Stimulated activated naive CD8-positive, alpha-beta T cell treated with anti-CD3 and anti-CD28 coated beads, Interleukin-15, Interleukin-2, amounts not matched to agents 100 U/mL and 50 U/mL, for 24 hours (primary cell): ENCODE measurements at regions not wholly inside any gene's neighbourhood (a gene's known extent, or its start where the extent isn't known, plus 50 kb on each side); places are given as distances from the start of the nearest gene placed in this dataset.
A peak's percentile ranks its signal among the peaks of the same experiment; 100 is the strongest.
"Not testable (repeated sequence)": the region's sequence is repeated elsewhere in the genome, so short reads cannot be mapped to it uniquely, and the experiment has no call there.

Experiments used
- ATAC-seq: fragments of 150-1000 bp; cut with Tn5 transposase; one replicate; pipeline ENCODE4 v1.10.0; 2021
- DNase-seq: peaks from one replicate; pipeline ENCODE4 v3.0.0; 2021

DNA sequence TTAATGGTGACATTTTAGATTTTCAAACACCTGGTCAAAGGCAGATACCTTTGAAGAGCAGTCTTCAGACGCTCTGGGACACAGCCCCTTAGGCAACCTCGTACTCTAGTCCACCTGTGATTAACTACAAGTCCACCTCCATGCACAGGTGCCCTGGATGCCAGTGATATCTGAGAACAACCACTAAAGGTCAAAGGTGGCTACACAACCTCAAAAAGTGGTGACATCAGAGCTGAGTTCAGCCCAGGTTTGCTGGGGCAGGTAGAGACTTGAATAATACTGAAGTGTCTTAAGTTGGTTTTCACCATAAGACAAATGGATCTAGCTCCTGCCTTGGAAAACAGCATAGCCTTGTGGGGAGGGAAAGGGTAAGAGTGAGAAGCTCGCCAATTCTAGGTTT is 143.4 kb upstream of the ADO start:
- no peak for DNase-seq

DNA sequence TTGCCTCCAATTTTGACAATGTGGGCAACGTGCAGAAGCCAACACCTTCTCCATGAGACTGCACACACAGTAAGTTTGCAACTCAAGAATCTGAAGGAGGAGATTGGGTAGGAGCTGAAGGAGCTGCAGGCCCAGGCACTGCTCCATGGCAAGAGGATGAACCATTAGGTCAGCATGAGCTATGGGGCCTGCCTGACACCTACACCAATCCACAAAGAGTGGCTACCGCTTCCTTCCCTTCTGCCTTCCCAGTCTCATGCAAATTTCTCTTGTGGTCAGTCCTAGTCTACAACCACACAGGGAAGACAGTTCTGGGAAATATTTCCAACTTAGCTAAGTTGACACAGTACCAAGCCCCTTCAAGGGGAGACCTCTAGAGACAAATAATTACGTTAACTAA is 142.0 kb upstream of the ADO start:
- no peak for ATAC-seq
- no peak for DNase-seq

More for the DNA sequence above, 143.4 kb upstream of the ADO start:
- ATAC-seq, result no peak

DNA sequence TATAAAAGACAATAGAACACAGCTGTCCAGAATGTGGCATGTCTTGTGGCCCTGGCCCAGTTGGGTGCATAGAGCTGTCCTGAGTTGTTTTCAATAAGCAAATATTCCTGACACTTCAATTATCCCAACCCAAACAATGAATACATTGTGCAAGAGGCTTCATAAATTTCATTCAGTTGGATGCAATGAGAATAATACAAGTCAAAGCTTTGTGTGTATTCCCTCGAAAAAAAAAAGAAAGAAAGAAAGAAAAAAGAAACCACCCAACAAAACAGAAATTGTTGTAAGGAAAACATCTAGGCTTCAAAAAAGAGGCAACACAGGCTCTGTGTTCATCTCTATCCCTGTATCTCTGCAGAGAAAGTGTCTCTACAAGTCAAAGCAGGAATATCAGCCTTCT is 138.7 kb upstream of the ADO start:
- no peak for ATAC-seq
- no peak for DNase-seq

DNA sequence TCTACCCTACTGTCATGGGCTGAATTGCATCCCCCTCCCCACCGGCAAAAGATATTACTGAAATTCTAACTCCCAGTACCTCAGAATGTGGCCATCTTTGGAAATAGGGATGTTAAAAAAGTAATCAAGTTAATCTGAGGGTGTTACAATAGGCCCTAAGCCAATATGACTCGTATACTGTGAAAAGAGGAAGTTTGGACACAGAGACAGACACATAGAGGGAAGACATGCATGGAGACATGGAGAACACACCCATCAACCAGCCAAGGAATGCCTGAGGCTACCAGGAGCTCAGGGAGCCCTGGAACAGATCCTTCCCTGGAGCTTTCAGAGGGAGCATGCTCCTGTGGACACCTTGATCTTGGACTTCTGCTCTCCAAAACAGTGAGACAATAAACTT is 138.2 kb upstream of the ADO start:
- ATAC-seq, result no peak

DNA sequence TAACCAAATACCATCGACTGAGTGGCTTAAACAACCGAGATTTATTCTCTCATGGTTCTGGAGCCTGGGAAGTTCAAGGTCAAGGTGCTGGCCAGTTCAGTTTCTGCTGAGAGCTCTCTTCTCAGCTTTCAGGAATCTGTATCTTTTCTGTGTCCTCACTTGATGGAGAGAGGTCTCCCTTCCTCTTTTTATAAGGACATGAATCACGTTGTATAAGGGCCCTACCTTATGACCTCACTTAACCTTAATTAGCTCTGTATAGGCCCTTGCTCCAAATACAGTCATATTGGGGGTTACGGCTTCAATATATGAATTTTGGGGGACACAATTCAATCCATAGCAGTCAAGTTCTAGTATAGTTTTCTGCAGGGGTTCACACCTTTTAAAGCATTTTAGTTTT is 135.2 kb upstream of the ADO start:
- DNase-seq, result no peak
- no peak for ATAC-seq

More for the DNA sequence above, 138.2 kb upstream of the ADO start:
- no peak for DNase-seq

DNA sequence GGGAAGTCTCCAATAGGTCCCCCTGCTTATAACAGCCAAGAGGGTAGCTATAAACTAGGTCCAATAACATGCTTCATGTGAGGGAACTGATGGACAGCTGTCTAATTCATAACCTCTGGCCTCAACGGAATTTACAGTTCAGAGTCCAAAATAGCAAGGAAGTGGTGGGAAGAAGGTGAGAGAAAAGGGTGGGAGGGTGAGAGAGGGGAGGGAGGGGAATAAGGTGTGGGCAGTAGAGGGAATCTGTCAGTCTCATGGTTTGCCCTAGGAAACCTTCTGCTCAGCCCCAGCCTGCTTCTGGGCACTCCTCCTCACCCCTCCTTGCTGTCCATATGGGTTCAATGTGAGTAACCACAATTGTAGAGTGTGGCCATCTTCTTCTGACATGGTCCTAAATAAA is 133.4 kb upstream of the ADO start:
- no peak for DNase-seq
- no peak for ATAC-seq

DNA sequence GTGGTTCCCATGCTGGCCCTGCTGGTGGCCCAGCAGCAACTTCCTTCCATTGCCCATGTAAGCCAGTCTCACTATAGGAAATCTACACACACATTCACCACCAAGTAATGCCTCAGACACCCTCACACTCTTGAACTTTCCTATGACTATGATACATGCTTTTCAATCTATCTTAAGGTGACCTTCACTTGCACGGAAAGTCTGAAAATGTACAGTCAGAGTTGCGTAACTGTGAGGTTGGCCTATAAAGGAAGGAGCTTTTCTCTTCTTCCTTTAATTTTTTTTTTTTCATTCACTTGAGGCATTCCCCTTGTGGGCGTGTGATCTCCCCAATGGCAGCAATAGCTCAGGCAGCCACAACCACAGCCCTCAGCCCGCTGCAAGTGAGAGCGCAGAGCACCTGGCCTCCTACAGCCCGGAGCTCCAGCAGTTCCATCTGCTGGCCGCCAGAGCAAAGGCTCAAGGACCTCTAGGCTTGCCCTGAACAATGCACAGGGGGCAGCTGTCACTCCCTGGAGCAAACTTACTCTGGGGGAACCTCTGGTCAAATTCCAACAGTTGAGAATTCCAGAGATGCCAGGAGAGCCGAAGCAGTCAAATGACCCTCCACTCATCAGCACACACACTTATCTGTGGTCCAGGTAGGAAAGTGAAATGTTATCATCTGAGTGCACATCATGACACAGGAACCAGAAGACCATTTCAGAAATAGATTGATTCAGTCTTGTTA is 123.1 kb upstream of the ADO start:
- ATAC-seq (peak; percentile 97), DNase-seq (peak; percentile 85)

DNA sequence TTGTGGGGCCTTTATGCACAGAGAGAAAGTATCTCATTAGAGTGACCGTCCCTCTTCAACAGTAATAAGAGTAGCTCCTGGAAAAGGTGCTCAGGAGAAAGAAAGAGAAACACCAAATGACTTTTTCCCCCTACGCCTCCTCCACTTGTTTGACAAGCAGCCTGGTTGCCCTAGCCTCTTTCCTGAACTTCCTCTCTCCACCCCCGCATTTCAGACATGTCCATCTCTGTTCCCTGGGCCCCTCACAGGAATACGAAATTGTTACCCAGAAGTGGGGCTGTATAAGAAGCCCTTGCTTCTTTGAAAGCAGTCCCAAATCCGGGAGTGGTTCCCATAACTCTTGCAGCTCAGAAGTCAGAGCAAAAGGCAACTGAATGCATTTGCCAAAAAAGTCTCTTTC is 119.6 kb upstream of the ADO start:
- ATAC-seq, result no peak
- DNase-seq, result no peak

DNA sequence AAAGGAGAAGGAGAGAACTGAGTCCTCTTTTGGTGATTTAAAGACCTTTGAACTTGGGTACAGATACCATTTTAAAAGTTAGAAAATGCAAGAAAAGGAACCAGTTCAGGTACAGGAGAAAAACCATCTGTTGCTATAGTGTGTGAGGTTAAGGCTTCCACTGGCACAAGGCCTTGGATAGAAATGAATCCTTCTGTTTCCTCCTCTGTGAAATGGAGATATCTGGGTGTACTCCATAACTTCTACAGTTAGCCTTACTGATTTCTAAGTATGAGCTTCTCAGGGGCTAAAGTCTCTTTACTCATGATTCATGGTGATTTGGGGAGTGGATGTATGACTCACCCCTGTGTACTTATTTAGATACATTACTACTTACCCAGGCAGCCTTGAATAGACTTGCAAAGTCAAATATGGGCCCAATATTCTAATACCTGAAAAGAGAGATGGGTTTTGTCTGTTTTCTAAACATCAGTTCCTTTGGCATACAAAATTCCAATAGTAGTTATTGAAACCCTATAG is 117.2 kb upstream of the ADO start:
- DNase-seq, result no peak

DNA sequence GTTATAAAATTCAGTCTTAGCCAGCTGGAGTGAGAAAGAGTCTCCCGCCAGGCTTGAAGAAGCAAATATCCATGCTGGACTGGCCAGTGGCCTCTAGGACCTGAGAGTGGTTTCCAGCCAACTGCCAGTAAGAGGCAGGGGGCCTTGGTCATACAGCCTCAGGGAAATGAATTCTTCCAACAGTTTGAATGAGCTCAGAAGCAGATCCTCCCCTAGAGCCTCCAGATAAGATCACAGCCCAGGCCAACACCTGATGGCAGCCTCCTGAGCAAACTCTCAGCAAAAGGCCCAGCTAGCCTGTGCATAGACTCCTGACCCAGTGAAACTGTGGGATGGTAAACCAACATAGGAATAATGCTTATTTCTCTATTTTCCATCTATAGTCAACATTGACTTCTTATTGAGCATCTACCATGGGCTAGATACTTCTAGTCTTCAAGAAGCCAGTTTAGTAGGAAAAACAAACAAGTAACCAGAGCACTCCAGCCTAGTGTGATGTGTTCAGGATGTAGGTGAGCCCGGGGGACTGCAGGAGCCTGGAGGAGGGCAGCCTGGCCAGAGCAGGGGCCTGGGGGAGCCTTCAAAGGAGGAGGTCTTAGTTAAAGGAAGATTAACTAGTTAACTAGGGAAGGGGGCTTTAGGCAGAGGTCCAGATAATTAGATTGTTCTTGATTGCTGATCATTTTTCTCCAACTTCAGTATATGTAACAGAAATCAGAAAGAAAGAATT is 115.4 kb upstream of the ADO start:
- DNase-seq (no peak), ATAC-seq (no peak)

More for the DNA sequence above, 117.2 kb upstream of the ADO start:
- ATAC-seq, result no peak

DNA sequence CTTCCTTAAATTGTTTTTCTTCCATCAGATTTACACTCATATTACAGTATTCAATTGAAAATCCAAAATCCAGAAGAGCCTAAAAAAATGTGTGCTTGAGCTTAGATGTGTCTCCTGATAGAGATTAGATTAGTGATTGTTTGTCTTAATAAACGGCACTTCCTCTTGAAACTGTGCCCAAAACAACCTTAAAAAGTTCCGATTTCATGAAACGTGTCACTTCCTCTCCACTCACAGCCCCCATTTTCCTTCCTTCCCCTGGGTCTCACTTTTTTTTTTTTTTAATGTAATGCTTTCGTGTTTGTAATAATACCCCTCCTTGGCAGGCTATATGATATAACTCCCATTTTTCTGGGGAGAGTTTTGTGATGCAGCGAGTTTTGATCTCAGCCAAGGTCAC is 114.8 kb upstream of the ADO start:
- ATAC-seq, result no peak

DNA sequence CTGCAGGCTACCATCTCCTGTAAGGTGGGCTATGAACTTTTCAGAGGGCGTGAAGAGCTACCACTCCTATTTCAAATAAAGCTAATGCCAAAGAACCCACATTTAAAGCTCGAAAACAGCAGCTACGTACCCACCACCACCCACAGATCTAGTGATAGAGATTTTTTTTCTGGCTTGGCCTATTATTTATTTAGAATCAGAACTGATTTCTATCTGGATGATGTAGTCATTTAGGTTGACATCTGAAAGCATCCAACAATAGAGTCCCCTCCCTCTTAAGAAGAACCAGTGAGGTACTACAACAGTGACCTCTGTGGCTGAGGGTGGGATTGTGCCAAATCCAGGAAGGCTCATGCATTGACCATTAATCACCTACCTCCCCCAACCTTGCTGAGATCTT is 113.8 kb upstream of the ADO start:
- DNase-seq, result no peak
- no peak for ATAC-seq

More for the DNA sequence above, 114.8 kb upstream of the ADO start:
- no peak for DNase-seq

DNA sequence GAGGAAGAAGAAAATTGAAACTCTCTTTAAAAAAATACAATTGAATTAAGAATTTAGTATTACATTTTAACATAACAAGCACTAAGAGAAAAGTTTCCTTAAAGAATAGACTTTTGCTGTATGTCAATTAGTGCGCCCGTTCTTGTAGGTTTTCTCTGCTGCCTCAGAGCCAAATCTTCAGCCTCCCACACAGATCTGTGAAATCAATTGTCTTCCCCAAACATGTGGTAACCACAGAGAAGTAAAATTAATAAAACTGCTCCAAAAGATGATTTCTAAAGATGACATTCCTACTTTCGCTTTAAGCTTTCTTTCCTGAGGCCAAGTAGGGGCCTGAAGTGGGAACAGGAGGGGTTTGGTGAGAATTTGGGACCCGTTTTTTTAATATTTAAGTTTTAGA is 113.2 kb upstream of the ADO start:
- no peak for DNase-seq
- no peak for ATAC-seq

DNA sequence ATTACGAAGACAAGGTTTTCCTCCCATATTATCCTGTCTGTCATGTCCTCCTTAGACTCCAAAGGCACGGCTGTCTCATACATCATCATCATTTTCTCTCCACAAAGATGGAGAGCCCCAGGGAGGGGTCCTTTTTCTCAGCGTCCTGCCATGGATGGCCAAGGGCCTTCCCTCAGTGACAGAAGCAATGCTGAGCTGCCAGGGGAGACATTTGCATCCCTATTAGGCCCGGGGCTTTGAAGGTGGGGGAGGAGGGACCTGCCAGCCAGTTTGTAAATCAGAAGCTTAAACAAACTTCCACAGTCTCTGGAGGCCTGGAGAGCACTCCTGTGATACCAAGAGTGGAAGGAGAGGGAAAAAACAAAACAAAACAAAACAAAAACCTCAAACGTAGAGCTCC is 112.4 kb upstream of the ADO start:
- ATAC-seq, result no peak
- no peak for DNase-seq

DNA sequence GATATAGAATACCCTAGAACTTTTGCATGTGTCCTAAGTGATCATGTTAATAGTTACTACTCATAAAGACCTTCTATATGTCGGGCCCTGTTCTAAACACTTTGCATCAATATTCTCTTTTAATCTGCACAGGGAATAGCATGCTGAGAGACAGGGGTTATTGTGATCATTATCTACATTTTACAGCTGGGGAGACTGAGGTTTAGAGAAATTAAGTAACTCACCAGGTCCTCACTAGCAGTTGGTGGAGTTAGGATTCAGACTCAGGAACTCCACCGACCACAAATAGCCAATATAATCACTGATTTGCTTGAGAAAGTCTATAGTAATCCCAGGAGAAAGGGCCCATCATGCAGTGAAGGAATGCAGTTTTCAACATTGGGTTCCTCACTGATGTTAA is 111.2 kb upstream of the ADO start:
- DNase-seq (no peak), ATAC-seq (no peak)

DNA sequence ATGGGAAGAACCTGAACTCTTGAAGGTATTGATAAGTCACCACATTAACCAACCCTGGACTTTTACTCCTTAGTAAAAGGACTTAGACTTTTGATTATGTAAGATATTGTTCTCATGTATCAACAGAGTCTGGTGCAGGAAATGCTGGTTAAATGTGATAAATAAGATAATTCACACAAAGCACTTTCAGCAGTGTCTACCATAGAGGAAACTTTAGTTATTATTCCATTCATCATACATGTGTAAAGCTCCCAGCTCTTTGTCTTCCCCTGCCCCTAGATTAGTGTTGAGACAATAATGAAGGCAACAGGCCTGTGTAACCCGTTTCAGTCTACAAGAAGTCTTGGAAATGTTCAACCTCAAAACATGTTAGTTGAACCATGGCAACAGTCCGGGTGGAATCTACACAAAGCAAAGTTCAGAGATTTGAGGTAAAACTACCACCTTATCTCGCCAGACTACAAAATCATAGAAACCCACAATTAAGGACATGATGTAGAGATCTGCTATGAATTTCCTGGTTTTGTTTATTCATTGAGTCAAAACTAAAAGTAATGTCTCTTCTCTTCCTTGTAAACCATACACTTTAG is 109.9 kb upstream of the ADO start:
- DNase-seq (no peak), ATAC-seq (no peak)

DNA sequence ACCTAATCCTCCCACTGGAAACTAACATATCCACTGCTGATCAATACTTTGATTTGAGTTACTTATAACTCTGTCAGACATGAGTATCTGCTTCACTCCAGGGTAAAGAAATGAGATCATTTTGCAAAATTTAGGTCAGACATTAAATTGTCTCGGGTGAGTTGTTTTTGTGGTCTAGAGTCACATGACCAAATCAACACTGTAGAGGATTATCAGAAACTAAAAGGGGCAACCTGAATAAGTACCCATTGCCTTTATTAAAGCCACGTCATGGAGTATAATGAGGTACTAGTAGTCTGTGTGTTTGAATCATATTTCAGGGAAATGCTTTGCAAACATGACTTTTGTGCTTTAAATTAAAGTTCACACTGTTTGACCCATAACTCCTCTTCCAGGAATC is 107.7 kb upstream of the ADO start:
- ATAC-seq (peak; percentile 40), DNase-seq (no peak)

DNA sequence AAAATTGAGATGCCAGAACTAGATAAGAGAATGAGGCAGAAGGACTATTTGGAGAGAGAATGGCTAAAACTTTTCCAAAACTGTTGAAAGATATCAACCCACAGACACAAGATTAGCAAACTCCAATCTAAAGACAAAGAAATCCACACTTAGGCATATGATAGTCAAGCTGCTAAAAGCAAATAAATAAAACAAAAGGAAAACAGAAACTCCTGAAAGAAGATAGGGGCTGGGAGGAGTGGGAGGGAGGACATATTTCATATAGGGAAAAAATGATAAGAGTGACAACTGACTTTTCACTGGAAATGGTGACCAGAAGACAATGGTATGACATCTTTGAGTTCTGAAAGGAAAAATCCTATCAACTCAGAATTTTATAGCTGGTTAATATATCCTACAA is 105.4 kb upstream of the ADO start:
- ATAC-seq (no peak), DNase-seq (no peak)

DNA sequence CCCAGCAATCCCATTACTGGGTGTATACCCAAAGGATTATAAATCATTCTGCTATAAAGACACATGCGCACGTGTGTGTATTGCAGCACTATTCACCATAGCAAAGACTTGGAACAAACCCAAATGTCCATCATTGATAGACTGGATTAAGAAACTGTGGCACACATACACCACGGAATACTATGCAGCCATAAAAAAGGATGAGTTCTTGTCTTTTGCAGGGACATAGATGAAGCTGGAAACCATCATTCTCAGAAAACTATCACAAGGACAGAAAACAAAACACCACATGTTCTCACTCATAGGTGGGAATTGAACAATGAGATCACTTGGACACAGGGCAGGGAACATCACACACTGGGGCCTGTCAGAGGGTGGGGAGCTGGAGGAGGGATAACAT is 100.4 kb upstream of the ADO start:
- not testable (repeated sequence) for ATAC-seq, DNase-seq

DNA sequence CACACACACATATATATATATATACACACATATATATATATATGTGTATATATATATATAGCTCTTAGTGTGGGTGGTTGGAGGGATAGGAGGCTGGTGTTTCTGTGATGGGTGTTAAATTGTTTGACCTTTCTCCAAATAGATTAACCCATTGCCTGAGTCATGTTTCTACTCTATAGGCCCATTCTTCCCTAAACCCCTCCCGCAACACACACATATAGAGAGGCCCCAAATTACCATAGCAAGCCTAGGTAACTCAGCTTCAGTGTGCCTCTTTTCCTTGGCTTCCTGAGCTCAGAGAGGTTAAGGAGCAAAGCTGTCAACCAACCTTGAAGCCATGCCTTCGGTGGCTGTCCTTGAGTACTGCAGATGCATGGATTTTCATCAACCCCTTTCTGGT is 98.7 kb upstream of the ADO start:
- ATAC-seq (peak; percentile 71), DNase-seq (no peak)

DNA sequence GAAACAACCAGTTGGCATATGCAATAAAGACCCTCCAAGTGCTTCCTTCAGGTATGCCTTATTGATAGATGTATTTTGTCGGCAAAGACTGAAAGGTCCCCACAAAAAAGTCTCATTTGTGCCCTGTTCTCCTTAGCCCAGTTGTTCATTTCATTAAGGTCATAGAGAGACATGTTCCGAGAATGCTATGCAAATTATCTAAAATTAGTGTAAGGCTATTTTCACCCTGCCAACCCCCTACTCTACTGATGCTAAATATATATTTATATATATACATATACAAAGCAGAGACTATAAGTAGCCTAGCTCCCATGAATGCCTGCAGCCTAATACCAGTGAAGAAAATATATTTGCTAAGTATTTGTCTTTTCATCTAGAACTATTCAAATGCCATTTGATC is 96.7 kb upstream of the ADO start:
- ATAC-seq, result no peak
- DNase-seq, result no peak

DNA sequence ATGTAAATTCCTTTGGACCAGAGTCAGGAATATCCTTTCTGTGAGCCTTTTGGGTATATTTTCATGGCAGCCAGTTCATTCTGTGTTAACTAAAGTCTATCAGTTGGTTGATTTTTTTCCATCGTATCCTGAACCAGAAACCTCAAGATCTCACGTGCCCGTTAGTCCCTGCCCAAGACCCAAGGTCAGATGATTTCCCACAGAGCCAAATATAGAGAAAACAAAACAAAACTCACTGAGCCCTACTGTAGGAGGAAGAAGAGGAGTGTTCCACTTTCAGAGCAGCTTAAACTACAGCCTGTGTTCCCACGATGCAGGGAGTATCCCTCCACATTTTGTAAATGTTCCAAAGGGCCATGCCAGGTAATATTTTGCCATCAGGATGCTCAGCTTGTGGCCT is 96.0 kb upstream of the ADO start:
- no peak for ATAC-seq
- DNase-seq, result no peak

DNA sequence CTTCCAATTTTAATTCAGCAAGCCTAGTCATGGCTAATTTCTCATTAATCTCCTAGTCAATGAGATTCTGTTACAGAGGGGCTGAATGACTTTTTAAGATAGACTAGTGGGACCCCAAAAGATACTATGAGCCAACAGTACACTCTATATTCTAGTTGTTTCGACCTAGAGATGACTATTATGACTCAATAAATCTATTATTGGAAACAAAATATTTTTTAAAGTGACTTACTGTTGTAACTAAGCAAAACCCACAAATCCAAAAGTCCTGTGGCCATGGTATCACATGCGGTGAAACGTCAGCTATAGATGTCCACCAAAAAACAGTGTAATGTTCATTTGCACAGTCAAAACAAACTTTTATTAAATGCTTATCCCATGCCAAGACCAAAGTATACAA is 95.3 kb upstream of the ADO start:
- ATAC-seq (no peak), DNase-seq (no peak)
